IMR-90 (cell line): ENCODE measurements at regions not wholly inside any gene's neighbourhood (a gene's known extent, or its start where the extent isn't known, plus 50 kb on each side); places are given as distances from the start of the nearest gene placed in this dataset.

Experiments used
- ATAC-seq: fragments of 200-7000 bp; cut with Tn5 transposase; 2 replicates; pipeline ENCODE4 v1.9.1; 2020; ENCODE audit warnings: low read depth, mild to moderate bottlenecking, moderate library complexity
- BruUV-seq: library from RNA; stranded (reverse); fragments of 400-500 nt; replicated peaks from 2 replicates; lab custom pipeline; 2021; lab: Mats Ljungman, UMichigan
- CTCF ChIA-PET: fragments of 300-600 bp; formaldehyde crosslinking; extraction: SDS; loops from one replicate; lab custom pipeline; 2021; ENCODE audit warnings: antibody characterized with exemption; lab: Yijun Ruan, JAX
- POLR2A ChIA-PET: fragments of 300-600 bp; sonication (Branson Sonifier 250); formaldehyde crosslinking; loops from one replicate; lab custom pipeline; 2022; ENCODE audit warnings: antibody characterized with exemption; ENCODE audit not compliant: unreplicated experiment; lab: Charles Lee
- DNase-seq: peaks from one replicate; pipeline ENCODE4 v3.0.0; 2013
- H2AFZ ChIP-seq: replicated peaks from 2 replicates; pipeline ENCODE3; 2013; ENCODE audit warnings: low read length, mild to moderate bottlenecking; ENCODE audit not compliant: poor library complexity
- H2AK5ac ChIP-seq: 2 replicates; pipeline ENCODE4 v1.6.1; 2013; ENCODE audit warnings: low read depth, low read length, inconsistent platforms
- H2AK9ac ChIP-seq: replicated peaks from 2 replicates; pipeline ENCODE3; 2013; ENCODE audit warnings: mild to moderate bottlenecking, low read depth, low read length, moderate library complexity; ENCODE audit not compliant: poor library complexity
- H2BK120ac ChIP-seq: 2 replicates; pipeline ENCODE4 v1.6.1; 2013; ENCODE audit warnings: low read depth, low read length, inconsistent platforms
- H2BK15ac ChIP-seq: 3 replicates; pipeline ENCODE4 v1.6.1; 2013; ENCODE audit warnings: low read depth, low read length, inconsistent platforms
- H2BK20ac ChIP-seq: 2 replicates; pipeline ENCODE4 v1.6.1; 2013; ENCODE audit warnings: low read depth, mild to moderate bottlenecking, inconsistent platforms, low read length, moderate library complexity
- H2BK5ac ChIP-seq: 2 replicates; pipeline ENCODE4 v1.6.1; 2013; ENCODE audit warnings: mild to moderate bottlenecking, low read depth, low read length, inconsistent platforms; ENCODE audit not compliant: poor library complexity, severe bottlenecking
- H3K14ac ChIP-seq: replicated peaks from 2 replicates; pipeline ENCODE4 v1.6.1; 2013; ENCODE audit warnings: low read depth, low read length, inconsistent platforms
- H3K18ac ChIP-seq: 2 replicates; pipeline ENCODE4 v1.6.1; 2013; ENCODE audit warnings: low read depth, low read length, control low read depth
- H3K23ac ChIP-seq: 2 replicates; pipeline ENCODE4 v1.6.1; 2013; ENCODE audit warnings: low read depth, low read length, inconsistent platforms
- H3K27ac ChIP-seq: 2 replicates; pipeline ENCODE4 v1.5.1; 2013; ENCODE audit warnings: mild to moderate bottlenecking, control low read depth, low read length; ENCODE audit not compliant: insufficient read depth
- H3K27me3 ChIP-seq: 2 replicates; pipeline ENCODE4 v1.6.1; 2013; ENCODE audit warnings: low read length; ENCODE audit not compliant: control insufficient read depth, insufficient read depth
- H3K36me3 ChIP-seq: 2 replicates; pipeline ENCODE4 v1.6.1; 2013; ENCODE audit warnings: low read length, mixed read lengths; ENCODE audit not compliant: control insufficient read depth, insufficient read depth
- H3K4ac ChIP-seq: 2 replicates; pipeline ENCODE4 v1.6.1; 2013; ENCODE audit warnings: low read depth, low read length, inconsistent platforms
- H3K4me1 ChIP-seq: 2 replicates; pipeline ENCODE4 v1.6.1; 2013; ENCODE audit warnings: low read length, mixed read lengths; ENCODE audit not compliant: control insufficient read depth, insufficient read depth
- H3K4me2 ChIP-seq: 2 replicates; pipeline ENCODE4 v1.6.1; 2013; ENCODE audit warnings: low read depth, mild to moderate bottlenecking, control low read depth, low read length, moderate library complexity
- H3K4me3 ChIP-seq: 2 replicates; pipeline ENCODE4 v1.5.1; 2013; ENCODE audit warnings: low read depth, mild to moderate bottlenecking, control low read depth, low read length, moderate library complexity; ENCODE audit not compliant: insufficient read depth
- H3K56ac ChIP-seq: 2 replicates; pipeline ENCODE4 v1.6.1; 2013; ENCODE audit warnings: low read length, inconsistent platforms; ENCODE audit not compliant: insufficient read depth; ENCODE audit errors: extremely low read depth
- H3K79me1 ChIP-seq, 2 experiments: 2 replicates each; pipeline ENCODE4 v1.6.1; 2013; ENCODE audit warnings: low read length in 2 of 2, inconsistent platforms in 1 of 2, low read depth in 1 of 2
- H3K9ac ChIP-seq: 2 replicates; pipeline ENCODE4 v1.6.1; 2013; ENCODE audit warnings: low read depth, low read length, control low read depth
- H3K9me1 ChIP-seq: 2 replicates; pipeline ENCODE4 v1.6.1; 2013; ENCODE audit warnings: low read length, inconsistent platforms; ENCODE audit not compliant: insufficient read depth
- H3K9me3 ChIP-seq: 2 replicates; pipeline ENCODE4 v1.6.1; 2013; ENCODE audit warnings: low read length; ENCODE audit not compliant: control insufficient read depth, insufficient read depth
- H4K20me1 ChIP-seq: 2 replicates; pipeline ENCODE4 v1.6.1; 2013; ENCODE audit warnings: low read length, inconsistent platforms; ENCODE audit not compliant: insufficient read depth
- H4K5ac ChIP-seq: 2 replicates; pipeline ENCODE4 v1.6.1; 2013; ENCODE audit warnings: mild to moderate bottlenecking, low read depth, low read length, control low read depth
- H4K8ac ChIP-seq, 2 experiments: 2 replicates each; pipeline ENCODE4 v1.6.1; 2013; ENCODE audit warnings: low read depth in 2 of 2, low read length in 2 of 2, control low read depth in 1 of 2, inconsistent platforms in 1 of 2
- H4K91ac ChIP-seq: 2 replicates; pipeline ENCODE4 v1.6.1; 2013; ENCODE audit warnings: low read depth, low read length, inconsistent platforms; ENCODE audit not compliant: insufficient read depth
- BHLHE40 ChIP-seq: fragments of 150-350 bp; IDR thresholded peaks from 2 replicates; pipeline ENCODE4 v1.6.1; 2016; ENCODE audit warnings: mild to moderate bottlenecking, low read depth, low read length
- CEBPB ChIP-seq: IDR thresholded peaks from 2 replicates; pipeline ENCODE4 v1.6.1; 2012; ENCODE audit warnings: low read depth, low read length, improper control_type of control experiment
- CHD1 ChIP-seq: IDR thresholded peaks from 2 replicates; pipeline ENCODE4 v1.6.1; 2012; ENCODE audit warnings: low read depth, low read length, improper control_type of control experiment
- CTCF ChIP-seq: conservative IDR thresholded peaks from 2 replicates; pipeline ENCODE4 v1.5.1; 2012; ENCODE audit warnings: mild to moderate bottlenecking, low read depth, low read length, improper control_type of control experiment
- ELK1 ChIP-seq: fragments of 150-350 bp; IDR thresholded peaks from 2 replicates; pipeline ENCODE4 v1.6.1; 2016; ENCODE audit warnings: low read depth, mild to moderate bottlenecking, low read length, moderate library complexity, borderline replicate concordance
- MAFK ChIP-seq: IDR thresholded peaks from 2 replicates; pipeline ENCODE4 v1.6.1; 2012; ENCODE audit warnings: low read depth, low read length, improper control_type of control experiment
- MAZ ChIP-seq: IDR thresholded peaks from 2 replicates; pipeline ENCODE4 v1.6.1; 2012; ENCODE audit warnings: low read depth, mild to moderate bottlenecking, low read length, improper control_type of control experiment, moderate library complexity, borderline replicate concordance
- MXI1 ChIP-seq: IDR thresholded peaks from 2 replicates; pipeline ENCODE4 v1.6.1; 2012; ENCODE audit warnings: low read depth, mild to moderate bottlenecking, low read length, moderate library complexity, borderline replicate concordance
- NFE2L2 ChIP-seq: fragments of 150-350 bp; IDR thresholded peaks from 2 replicates; pipeline ENCODE4 v1.6.1; 2016; ENCODE audit warnings: low read depth, mild to moderate bottlenecking, low read length
- POLR2A ChIP-seq: IDR thresholded peaks from 2 replicates; pipeline ENCODE4 v1.6.1; 2012; ENCODE audit warnings: mild to moderate bottlenecking, low read depth, low read length
- RAD21 ChIP-seq: IDR thresholded peaks from 2 replicates; pipeline ENCODE4 v1.6.1; 2012; ENCODE audit warnings: low read length, improper control_type of control experiment
- RCOR1 ChIP-seq: IDR thresholded peaks from 2 replicates; pipeline ENCODE4 v1.6.1; 2012; ENCODE audit warnings: mild to moderate bottlenecking, low read length, improper control_type of control experiment; ENCODE audit not compliant: insufficient replicate concordance
- RFX5 ChIP-seq: IDR thresholded peaks from 2 replicates; pipeline ENCODE4 v1.8.0; 2012; ENCODE audit warnings: low read depth, mild to moderate bottlenecking, low read length, moderate library complexity
- SMC3 ChIP-seq: fragments of 150-350 bp; IDR thresholded peaks from 2 replicates; pipeline ENCODE4 v1.6.1; 2016; ENCODE audit warnings: low read depth, mild to moderate bottlenecking, antibody characterized with exemption, low read length, moderate library complexity
- WGBS, 2 experiments: methylation state at CpG; one replicate each; pipeline versions ENCODE4 v1.1.5 to v1.1.7; 2013; ENCODE audit warnings: missing lambda C conversion rate in 2 of 2; ENCODE audit not compliant: insufficient read length in 1 of 2; ENCODE audit errors: extremely low coverage in 2 of 2; 5-methylcytosine and 5-hydroxymethylcytosine counted together
- dilution Hi-C: fragments of 300-500 bp; cut with HindIII; formaldehyde crosslinking; loops from one replicate; pipeline ENCODE4 v1.14.3; 2018; ENCODE audit warnings: low sequenced_read_pairs; ENCODE audit not compliant: unreplicated experiment
- in situ Hi-C: fragments of 300-500 bp; cut with MboI; formaldehyde crosslinking; loops from 3 replicates; pipeline ENCODE4 v1.14.3; 2019; ENCODE audit warnings: low sequenced_read_pairs, inconsistent platforms, mixed read lengths
- intact Hi-C: fragments of 100-400 bp; cut with micrococcal nuclease; formaldehyde crosslinking; loops from 2 replicates; pipeline ENCODE4 v1.10.0; 2022

GRCh38 chr12:68458866-68459265 is 126.7 kb upstream of the MDM1 start:
- Histone ChIP-seq H3K14ac (no peak overlapping the region), H3K9ac (no peak overlapping the region), H2BK120ac (no peak overlapping the region), H2BK15ac (no peak overlapping the region), H3K79me1 (no peaks in the 10 kb centered on the region), H4K8ac (no peak overlapping the region), H4K91ac (no peak overlapping the region), H2BK5ac (no peak overlapping the region), H3K56ac (no peak overlapping the region), H3K36me3 (no peaks in the 10 kb centered on the region), H3K4ac (no peak overlapping the region), H3K27me3 (no peaks in the 10 kb centered on the region), H3K4me1 (peaks cover 5% of the 10 kb centered on the region; the same call in 1 of the 2 replicates), H4K20me1 (no peaks in the 10 kb centered on the region), H3K4me3 (no peak overlapping the region), H3K23ac (no peak overlapping the region), H3K4me2 (no peak overlapping the region), H4K5ac (no peak overlapping the region), H2AFZ (no peak overlapping the region), H3K18ac (no peak overlapping the region), H2AK5ac (no peak overlapping the region), H2AK9ac (no peak overlapping the region), H3K9me1 (peaks cover 4% of the 10 kb centered on the region; the same call in 1 of the 2 replicates), H2BK20ac (no peak overlapping the region), H3K9me3 (no peaks in the 10 kb centered on the region), H3K27ac (no peak overlapping the region)
- ATAC-seq (no peak), DNase-seq (no peak)
- no TSS peak for BruUV-seq
- CTCF ChIA-PET = no interaction called here
- in situ Hi-C loops = no loop called here
- no peak for TF ChIP-seq CEBPB
- TF ChIP-seq MXI1 = no peak
- TF ChIP-seq ELK1 = no peak
- TF ChIP-seq CTCF = no peak
- no peak for TF ChIP-seq SMC3
- no peak for TF ChIP-seq NFE2L2
- no peak for TF ChIP-seq RFX5
- TF ChIP-seq POLR2A = no peak
- TF ChIP-seq MAFK = no peak
- TF ChIP-seq RCOR1 = no peak
- TF ChIP-seq CHD1 = no peak
- no peak for TF ChIP-seq BHLHE40
- no peak for TF ChIP-seq RAD21
- TF ChIP-seq MAZ = no peak
- POLR2A ChIA-PET = no interaction called here
- intact Hi-C loops = no loop called here
- dilution Hi-C loops = no loop called here
- WGBS, 2 experiments = 100% methylated on average over 1 of the region's 2 CpGs; no CpG with 5 or more reads in 1 of the 2 experiments
